Neural progenitor cell (in vitro differentiated cells): ENCODE measurements at regions not wholly inside any gene's neighbourhood (a gene's known extent, or its start where the extent isn't known, plus 50 kb on each side); places are given as distances from the start of the nearest gene placed in this dataset.

ENCODE experiments used
- DNase-seq: peaks from one replicate; pipeline ENCODE4 v3.0.0-alpha.2; 2016; ENCODE audit warnings: low spot score
- H2AFZ ChIP-seq: fragments of 200-600 bp; sonication (generic); replicated peaks from 2 replicates; pipeline ENCODE4 v1.6.1; 2016; ENCODE audit warnings: antibody characterized with exemption
- H3F3A ChIP-seq: fragments of 200-600 bp; sonication (generic); 2 replicates; pipeline ENCODE4 v1.6.1; 2016; ENCODE audit warnings: antibody characterized with exemption, low read depth
- H3K27ac ChIP-seq: fragments of 200-600 bp; sonication (generic); 2 replicates; pipeline ENCODE4 v1.5.1; 2016; ENCODE audit warnings: mild to moderate bottlenecking
- H3K27me3 ChIP-seq: fragments of 200-600 bp; sonication (generic); 2 replicates; pipeline ENCODE4 v1.6.1; 2016; ENCODE audit warnings: mild to moderate bottlenecking, moderate library complexity
- H3K36me3 ChIP-seq: fragments of 200-600 bp; sonication (generic); 2 replicates; pipeline ENCODE4 v1.5.1; 2016
- H3K4me1 ChIP-seq: fragments of 200-600 bp; sonication (generic); 2 replicates; pipeline ENCODE4 v1.6.1; 2016; ENCODE audit warnings: mixed run types
- H3K4me2 ChIP-seq: fragments of 200-600 bp; sonication (generic); 2 replicates; pipeline ENCODE4 v1.6.1; 2016
- H3K4me3 ChIP-seq: fragments of 200-600 bp; sonication (generic); 2 replicates; pipeline ENCODE4 v1.5.1; 2016
- H3K79me2 ChIP-seq: fragments of 200-600 bp; sonication (generic); 2 replicates; pipeline ENCODE4 v1.6.1; 2016; ENCODE audit warnings: low read depth
- H3K9ac ChIP-seq: fragments of 200-600 bp; sonication (generic); 2 replicates; pipeline ENCODE4 v1.6.1; 2016
- H3K9me3 ChIP-seq: fragments of 200-600 bp; sonication (generic); 2 replicates; pipeline ENCODE4 v1.5.1; 2016; ENCODE audit warnings: low read depth
- H4K20me1 ChIP-seq: fragments of 200-600 bp; sonication (generic); 2 replicates; pipeline ENCODE4 v1.6.1; 2016; ENCODE audit warnings: low read depth
- H3K27ac Mint-ChIP-seq: 3 replicates; pipeline ENCODE4 v1.8.0; 2021; ENCODE audit warnings: mixed read lengths
- H3K27me3 Mint-ChIP-seq: 2 replicates; pipeline ENCODE4 v1.8.0; 2022; ENCODE audit warnings: low read depth, mild to moderate bottlenecking, inconsistent platforms, moderate library complexity, mixed read lengths; ENCODE audit not compliant: insufficient read depth
- H3K36me3 Mint-ChIP-seq: 3 replicates; pipeline ENCODE4 v1.8.0; 2021; ENCODE audit warnings: mixed read lengths
- H3K4me1 Mint-ChIP-seq: 3 replicates; pipeline ENCODE4 v1.8.0; 2021; ENCODE audit warnings: mixed read lengths
- H3K4me3 Mint-ChIP-seq: 3 replicates; pipeline ENCODE4 v1.8.0; 2021; ENCODE audit warnings: mild to moderate bottlenecking, moderate library complexity, mixed read lengths
- H3K9me3 Mint-ChIP-seq: 3 replicates; pipeline ENCODE4 v1.8.0; 2020; ENCODE audit warnings: mixed read lengths
- CTCF ChIP-seq: fragments of 200-600 bp; sonication (generic); IDR thresholded peaks from 2 replicates; pipeline ENCODE4 v1.5.1; 2017; ENCODE audit warnings: antibody characterized with exemption, mild to moderate bottlenecking
- EZH2 ChIP-seq: fragments of 200-600 bp; sonication (generic); IDR thresholded peaks from 2 replicates; pipeline ENCODE4 v1.6.1; 2017; ENCODE audit warnings: antibody characterized with exemption, mild to moderate bottlenecking, moderate library complexity
- EZH2phosphoT487 ChIP-seq: fragments of 200-600 bp; sonication (generic); IDR thresholded peaks from 2 replicates; pipeline ENCODE4 v1.6.1; 2017; ENCODE audit warnings: antibody characterized with exemption

GRCh38 chr11:26860091-26860780 lies 133.7 kb upstream of the FIBIN start:
- H3K36me3 ChIP-seq: no peaks in the 10 kb centered on the region
- H3F3A ChIP-seq: no peaks in the 10 kb centered on the region
- no peaks in the 10 kb centered on the region for H3K9me3 ChIP-seq
- H3K9ac ChIP-seq: no peak overlapping the region
- H4K20me1 ChIP-seq: no peaks in the 10 kb centered on the region
- no peaks in the 10 kb centered on the region for H3K9me3 Mint-ChIP-seq
- H3K4me3 Mint-ChIP-seq: no peak overlapping the region
- no peaks in the 10 kb centered on the region for H3K4me1 ChIP-seq
- H3K4me3 ChIP-seq: no peak overlapping the region
- H3K4me1 Mint-ChIP-seq: no peaks in the 10 kb centered on the region
- H3K27me3 Mint-ChIP-seq: peaks cover 2% of the 10 kb centered on the region
- no peaks in the 10 kb centered on the region for H3K36me3 Mint-ChIP-seq
- DNase-seq: no peak
- no peak for TF ChIP-seq CTCF
- no peak for TF ChIP-seq EZH2phosphoT487
- TF ChIP-seq EZH2: no peak
- no peaks in the 10 kb centered on the region for H3K79me2 ChIP-seq
- H2AFZ ChIP-seq: no peak overlapping the region
- H3K4me2 ChIP-seq: no peak overlapping the region
- H3K27me3 ChIP-seq: no peaks in the 10 kb centered on the region
- H3K27ac ChIP-seq: no peak overlapping the region
- no peak overlapping the region for H3K27ac Mint-ChIP-seq

GRCh38 chr11:26860895-26861294 lies 133.0 kb upstream of the FIBIN start:
- no peak for DNase-seq
- Histone ChIP-seq H3K9me3 (no peaks in the 10 kb centered on the region), H3K4me3 (no peak overlapping the region), H3F3A (no peaks in the 10 kb centered on the region), H2AFZ (no peak overlapping the region), H3K4me1 (no peaks in the 10 kb centered on the region), H3K9ac (no peak overlapping the region), H3K27ac (no peak overlapping the region), H3K4me2 (no peak overlapping the region), H4K20me1 (no peaks in the 10 kb centered on the region), H3K36me3 (no peaks in the 10 kb centered on the region), H3K79me2 (no peaks in the 10 kb centered on the region), H3K27me3 (no peaks in the 10 kb centered on the region)
- H3K4me1 Mint-ChIP-seq: no peaks in the 10 kb centered on the region
- no peak for TF ChIP-seq CTCF
- no peak for TF ChIP-seq EZH2phosphoT487
- TF ChIP-seq EZH2: no peak
- H3K36me3 Mint-ChIP-seq: no peaks in the 10 kb centered on the region
- H3K4me3 Mint-ChIP-seq: no peak overlapping the region
- peaks cover 2% of the 10 kb centered on the region for H3K27me3 Mint-ChIP-seq
- no peaks in the 10 kb centered on the region for H3K9me3 Mint-ChIP-seq
- no peak overlapping the region for H3K27ac Mint-ChIP-seq

GRCh38 chr11:26862801-26863200 lies 131.1 kb upstream of the FIBIN start:
- Mint-ChIP-seq H3K27ac (no peak overlapping the region), H3K9me3 (no peaks in the 10 kb centered on the region), H3K4me3 (no peak overlapping the region), H3K36me3 (no peaks in the 10 kb centered on the region), H3K27me3 (peaks cover 2% of the 10 kb centered on the region), H3K4me1 (no peaks in the 10 kb centered on the region)
- Histone ChIP-seq H3K79me2 (no peaks in the 10 kb centered on the region), H3K4me1 (no peaks in the 10 kb centered on the region), H3K27ac (no peak overlapping the region), H3K9ac (no peak overlapping the region), H3K36me3 (no peaks in the 10 kb centered on the region), H2AFZ (no peak overlapping the region), H3K27me3 (no peaks in the 10 kb centered on the region), H4K20me1 (no peaks in the 10 kb centered on the region), H3K9me3 (no peaks in the 10 kb centered on the region), H3F3A (no peaks in the 10 kb centered on the region), H3K4me3 (no peak overlapping the region), H3K4me2 (no peak overlapping the region)
- no peak for TF ChIP-seq EZH2
- TF ChIP-seq CTCF: no peak
- no peak for TF ChIP-seq EZH2phosphoT487
- no peak for DNase-seq
